ENCODE measurements at regions not wholly inside any gene's neighbourhood (a gene's known extent, or its start where the extent isn't known, plus 50 kb on each side); places are given as distances from the start of the nearest gene placed in this dataset.
"Not testable (repeated sequence)": the region's sequence is repeated elsewhere in the genome, so short reads cannot be mapped to it uniquely, and the experiment has no call there.

DNA sequence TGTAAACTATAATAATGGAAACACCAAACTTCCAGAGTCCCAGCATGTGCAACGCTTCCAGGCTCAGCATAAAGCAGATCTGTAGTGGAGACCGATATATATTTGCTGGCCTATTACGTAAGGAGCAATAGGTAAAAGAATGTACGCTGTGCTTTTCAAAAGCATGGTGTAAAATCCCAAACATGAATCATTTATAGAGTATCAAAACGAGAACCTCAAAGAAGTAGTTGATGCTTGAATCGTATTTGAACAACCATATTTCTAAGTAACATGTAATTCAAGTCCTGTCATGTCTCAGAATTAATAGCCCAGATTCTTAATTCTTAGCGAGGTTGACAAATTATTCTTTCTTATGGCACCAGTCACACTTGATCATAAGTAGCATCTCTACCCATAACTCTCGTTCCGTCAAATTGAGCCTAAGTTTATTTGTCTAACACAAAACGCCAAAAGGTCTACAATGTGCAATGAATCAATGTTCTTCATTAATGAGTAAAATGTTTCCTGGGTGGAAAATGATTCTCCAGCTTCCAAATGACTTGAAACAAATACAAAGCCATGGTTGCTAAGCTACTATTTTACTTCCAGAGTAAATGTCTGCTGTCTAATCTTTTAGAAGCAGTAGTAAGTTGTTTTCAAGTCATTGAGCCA is 811.5 kb upstream of the FRG1 start:
- no peaks in the 10 kb centered on the region for H3K36me3 ChIP-seq
- TF ChIP-seq CTCF (IDR thresholded peaks at IDR 0.05) = no peak
- intact Hi-C loops (cut with DNase I; ENCODE audit: low total_unique reads) = no loop called here
- H3K4me3 ChIP-seq = no peak overlapping the region
- H3K27ac ChIP-seq = no peak overlapping the region
- H3K27me3 ChIP-seq = no peaks in the 10 kb centered on the region
- no peak for DNase-seq
- H3K9me3 ChIP-seq = no peaks in the 10 kb centered on the region
- no peaks in the 10 kb centered on the region for H3K4me1 ChIP-seq

- no peak overlapping the region for H3K27ac ChIP-seq
- H3K27me3 ChIP-seq = no peaks in the 10 kb centered on the region
- no peak overlapping the region for H3K4me3 ChIP-seq
- no peak for TF ChIP-seq CTCF (IDR thresholded peaks at IDR 0.05)
- H3K9me3 ChIP-seq = no peaks in the 10 kb centered on the region
- no peak for DNase-seq
- intact Hi-C loops (cut with DNase I; ENCODE audit: low total_unique reads) = no loop called here
- no peaks in the 10 kb centered on the region for H3K36me3 ChIP-seq
- no peaks in the 10 kb centered on the region for H3K4me1 ChIP-seq
Measured at GRCh38 chr4:189131118-189131517, 809.6 kb upstream of the FRG1 start.

- H3K4me3 ChIP-seq = no peak overlapping the region
- intact Hi-C loops (cut with DNase I; ENCODE audit: low total_unique reads) = no loop called here
- no peak overlapping the region for H3K27ac ChIP-seq
- H3K4me1 ChIP-seq = no peaks in the 10 kb centered on the region
- H3K27me3 ChIP-seq = no peaks in the 10 kb centered on the region
- no peak for DNase-seq
- no peaks in the 10 kb centered on the region for H3K9me3 ChIP-seq
- no peak for TF ChIP-seq CTCF (IDR thresholded peaks at IDR 0.05)
- no peaks in the 10 kb centered on the region for H3K36me3 ChIP-seq
Measured at GRCh38 chr4:189136462-189136861, 804.2 kb upstream of the FRG1 start.

GRCh38 chr4:189143263-189143952 is 797.3 kb upstream of the FRG1 start:
- no peak for TF ChIP-seq CTCF (IDR thresholded peaks at IDR 0.05)
- intact Hi-C loops (cut with DNase I; ENCODE audit: low total_unique reads) = no loop called here
- DNase-seq = no peak

GRCh38 chr4:189147005-189147929 is 793.4 kb upstream of the FRG1 start:
- TF ChIP-seq CTCF (IDR thresholded peaks at IDR 0.05) = no peak
- no peak for DNase-seq
- Histone ChIP-seq H3K4me3 (no peak overlapping the region), H3K4me1 (no peaks in the 10 kb centered on the region), H3K27ac (no peak overlapping the region), H3K36me3 (no peaks in the 10 kb centered on the region), H3K27me3 (no peaks in the 10 kb centered on the region), H3K9me3 (peaks cover 0 to 7% (median 0%) of the 10 kb centered on the region in 3 donors)
- intact Hi-C loops (cut with DNase I; ENCODE audit: low total_unique reads) = no loop called here

More at GRCh38 chr4:189143263-189143952, 797.3 kb upstream of the FRG1 start:
- H3K4me3 ChIP-seq = no peak overlapping the region
- H3K4me1 ChIP-seq = no peaks in the 10 kb centered on the region
- H3K36me3 ChIP-seq = no peaks in the 10 kb centered on the region
- no peak overlapping the region for H3K27ac ChIP-seq
- H3K9me3 ChIP-seq = no peaks in the 10 kb centered on the region
- no peaks in the 10 kb centered on the region for H3K27me3 ChIP-seq

DNA sequence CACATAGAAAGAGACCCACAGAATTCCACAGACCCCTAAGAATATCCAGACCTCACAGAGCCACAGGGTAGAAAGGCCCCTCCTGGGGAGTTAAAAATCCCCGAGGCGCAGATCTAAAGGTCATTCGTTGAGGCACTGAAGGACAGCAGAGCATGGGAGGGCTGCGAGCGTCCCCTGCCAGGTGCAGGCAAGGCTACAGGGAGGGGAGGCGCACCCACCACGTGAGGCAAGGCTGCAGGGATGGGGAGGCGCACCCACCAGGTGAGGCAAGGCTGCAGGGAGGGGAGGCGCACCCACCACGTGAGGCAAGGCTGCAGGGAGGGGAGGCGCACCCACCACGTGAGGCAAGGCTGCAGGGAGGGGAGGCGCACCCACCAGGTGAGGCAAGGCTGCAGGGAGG is 785.6 kb upstream of the FRG1 start:
- intact Hi-C loops (cut with DNase I; ENCODE audit: low total_unique reads); H3K27me3 ChIP-seq: not testable (repeated sequence)

More for the DNA sequence above, 785.6 kb upstream of the FRG1 start:
- not testable (repeated sequence) for H3K4me3 ChIP-seq, H3K36me3 ChIP-seq, DNase-seq, H3K27ac ChIP-seq, H3K4me1 ChIP-seq, H3K9me3 ChIP-seq
